NCI-H2107 (cell line): ENCODE measurements at regions not wholly inside any gene's neighbourhood (a gene's known extent, or its start where the extent isn't known, plus 50 kb on each side); places are given as distances from the start of the nearest gene placed in this dataset.

Experiments used
- DNase-seq: peaks from one replicate; lab custom pipeline; 2025; lab: John Stamatoyannopoulos, UW

GRCh38 chr15:70347321-70348225, 249.9 kb upstream of the TLE3 start:
- no peak for DNase-seq

DNA sequence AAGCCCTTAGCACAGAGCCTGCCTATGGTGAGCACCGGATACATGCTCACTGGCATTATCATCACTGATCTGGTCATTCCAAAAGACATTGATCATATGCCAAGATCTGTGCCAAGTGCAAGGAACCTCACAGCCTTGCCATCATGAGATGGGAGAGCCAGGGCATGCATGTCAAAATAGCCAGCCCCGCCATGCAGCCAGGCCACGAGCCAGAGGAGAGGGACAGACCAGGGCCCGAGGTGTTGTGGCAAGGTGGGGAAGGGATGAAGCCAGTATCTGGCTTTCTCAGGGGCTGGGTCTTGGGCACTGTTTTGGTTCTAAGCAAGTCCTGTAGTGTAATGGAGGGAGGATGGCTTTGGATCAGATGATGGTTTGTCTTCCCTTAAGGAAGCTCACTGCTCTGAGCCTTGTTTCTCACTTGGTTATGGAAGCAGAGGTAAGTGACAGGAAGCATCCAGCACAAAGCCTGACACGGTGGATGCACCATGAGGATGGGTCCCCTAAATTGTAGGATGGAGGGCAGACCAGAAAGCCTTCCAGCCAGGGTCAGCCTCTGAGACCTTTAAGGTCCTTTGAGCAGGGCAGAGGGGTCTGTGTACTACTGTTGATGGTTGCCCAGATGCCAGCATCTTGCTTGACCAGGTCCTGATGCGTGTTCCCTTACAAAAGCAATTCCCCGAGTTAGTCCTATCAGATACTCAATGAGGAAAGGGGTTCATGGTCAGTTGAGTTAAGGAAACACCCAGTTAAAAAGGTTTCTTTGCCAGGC, 247.7 kb upstream of the TLE3 start:
- DNase-seq = no peak

DNA sequence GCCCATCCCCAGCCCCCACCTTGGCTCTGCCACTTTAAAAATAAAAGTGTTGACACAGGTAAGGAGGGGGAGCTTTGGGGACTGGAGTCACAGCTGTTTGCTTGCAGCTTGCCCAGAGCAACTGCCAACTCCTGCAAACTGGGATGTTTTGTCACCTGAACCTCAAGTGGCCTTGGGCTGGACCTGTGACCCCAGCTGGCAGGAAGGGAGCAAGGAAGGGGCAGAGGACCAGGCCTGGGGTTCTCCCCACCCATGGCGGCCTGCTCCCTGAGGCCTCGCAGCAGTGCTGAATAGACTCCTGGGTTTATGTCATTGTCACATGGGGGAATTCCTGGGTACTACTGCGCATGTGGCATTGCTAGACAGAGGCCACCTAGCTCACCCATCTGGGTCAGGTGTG, 246.9 kb upstream of the TLE3 start:
- DNase-seq = no peak

- DNase-seq = no peak
These were observed 246.4 kb upstream of the TLE3 start for GRCh38 chr15:70343961-70344621.

GRCh38 chr15:70342554-70343548, 245.1 kb upstream of the TLE3 start:
- no peak for DNase-seq

GRCh38 chr15:70342141-70342540, 244.4 kb upstream of the TLE3 start:
- no peak for DNase-seq

DNA sequence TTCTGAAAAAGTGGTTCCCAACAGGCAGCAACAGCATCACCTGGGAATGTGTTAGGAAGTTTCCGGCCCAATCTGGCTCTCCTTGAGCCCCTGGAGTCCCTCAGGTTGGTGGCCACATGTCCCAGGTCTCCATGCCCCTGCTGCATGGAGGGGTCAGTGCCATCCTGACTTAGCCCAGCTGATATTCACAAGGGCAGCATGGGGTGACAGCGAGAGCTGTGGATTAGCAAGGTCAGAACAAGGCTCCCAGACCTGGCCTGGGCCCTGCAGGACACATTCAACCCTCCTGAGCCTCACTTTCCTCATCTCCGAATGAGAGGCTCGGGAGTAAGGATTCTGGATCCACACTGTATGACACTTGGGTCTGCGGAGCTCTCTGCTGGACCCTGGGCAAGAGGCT, 243.8 kb upstream of the TLE3 start:
- DNase-seq = no peak

DNA sequence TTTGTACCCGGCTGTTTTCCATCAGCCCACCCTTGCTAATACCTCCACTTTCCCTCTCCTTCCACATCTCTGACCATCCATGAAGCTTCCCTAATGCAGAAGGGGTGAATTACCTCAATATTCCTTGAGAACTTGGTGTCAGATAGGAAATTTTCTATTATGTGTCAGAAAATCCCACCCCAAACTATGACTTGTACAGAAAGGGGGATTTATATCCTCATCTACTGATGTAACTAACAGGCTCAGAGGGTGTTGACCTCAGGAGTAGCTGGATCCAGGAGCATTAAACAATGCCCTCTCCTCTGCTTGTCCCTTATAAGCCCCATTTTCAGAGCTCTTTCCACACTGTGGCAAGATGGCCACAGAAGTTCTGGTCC, 242.8 kb upstream of the TLE3 start:
- no peak for DNase-seq

GRCh38 chr15:70339571-70340493, 242.1 kb upstream of the TLE3 start:
- no peak for DNase-seq

- DNase-seq = no peak
These were observed 239.8 kb upstream of the TLE3 start for GRCh38 chr15:70337277-70338186.

GRCh38 chr15:70336425-70337009, 238.8 kb upstream of the TLE3 start:
- DNase-seq = no peak

- DNase-seq = no peak
These were observed 236.6 kb upstream of the TLE3 start for GRCh38 chr15:70334286-70334685.

- DNase-seq = no peak
These were observed 231.5 kb upstream of the TLE3 start for GRCh38 chr15:70329179-70329578.

DNA sequence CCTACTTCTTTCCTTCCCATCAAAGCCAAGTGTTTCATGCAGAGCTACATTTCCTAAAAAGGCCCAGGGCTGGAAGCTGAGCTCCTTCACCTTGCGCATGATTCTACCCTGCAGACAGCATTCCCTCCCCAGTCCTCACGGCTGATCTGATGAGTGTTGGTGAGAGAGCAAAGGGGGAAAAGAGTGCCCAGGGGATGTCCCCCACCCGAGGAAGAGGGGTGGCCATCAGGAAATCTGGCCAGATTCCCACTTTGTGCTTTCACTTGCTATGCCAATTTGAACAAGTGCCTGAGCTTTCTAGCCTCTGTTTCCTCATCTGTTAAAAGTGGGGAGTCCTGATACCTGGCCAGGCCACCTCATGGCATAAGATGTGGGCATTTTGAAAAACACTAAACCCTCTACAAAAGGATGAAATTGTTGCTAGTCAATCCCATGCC, 231.0 kb upstream of the TLE3 start:
- DNase-seq = no peak

GRCh38 chr15:70327856-70328678, 230.3 kb upstream of the TLE3 start:
- DNase-seq = no peak

DNA sequence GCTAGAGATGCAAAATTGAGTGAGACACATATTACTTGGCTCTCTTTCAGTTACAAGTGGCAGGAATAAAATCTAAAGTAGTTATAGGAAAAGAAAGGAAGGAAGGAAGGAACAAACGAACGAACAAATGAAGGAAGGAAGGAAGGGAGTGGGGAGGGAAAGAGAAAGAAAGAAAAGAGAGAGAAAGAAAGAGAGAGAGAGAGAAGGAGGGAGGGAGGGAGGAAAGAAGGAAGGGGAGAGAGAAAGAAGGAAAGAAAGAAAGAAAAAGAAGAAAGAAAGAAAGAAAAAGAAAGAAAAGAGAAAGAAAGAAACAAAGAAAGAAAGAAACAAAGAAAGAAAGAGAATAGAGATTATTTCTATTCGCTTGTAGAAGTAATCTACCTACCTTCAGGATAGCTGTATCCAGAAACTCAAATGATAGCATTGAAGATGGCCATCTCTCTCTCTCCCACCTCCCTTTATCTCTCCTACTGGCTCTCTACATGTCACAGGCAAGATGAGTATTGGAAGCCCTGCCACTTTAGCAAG, 229.7 kb upstream of the TLE3 start:
- no peak for DNase-seq
